BE2C (cell line): ENCODE measurements at regions not wholly inside any gene's neighbourhood (a gene's known extent, or its start where the extent isn't known, plus 50 kb on each side); places are given as distances from the start of the nearest gene placed in this dataset.

Experiments used
- DNase-seq: peaks from one replicate; pipeline ENCODE4 v3.0.0-alpha.2; 2020
- H3K27me3 ChIP-seq: fragments of 250-450 bp; sonication (Bioruptor Pico); 2 replicates; pipeline ENCODE4 v1.5.1; 2020; ENCODE audit warnings: mild to moderate bottlenecking
- H3K36me3 ChIP-seq: fragments of 250-450 bp; sonication (Bioruptor Pico); 2 replicates; pipeline ENCODE4 v1.5.1; 2020; ENCODE audit warnings: mild to moderate bottlenecking
- H3K4me1 ChIP-seq: fragments of 250-450 bp; sonication (Bioruptor Pico); 2 replicates; pipeline ENCODE4 v1.5.1; 2020
- H3K4me3 ChIP-seq: 2 replicates; pipeline ENCODE4 v1.5.1; 2011; ENCODE audit warnings: low read depth, low read length
- H3K9me3 ChIP-seq: fragments of 250-450 bp; sonication (Bioruptor Pico); 2 replicates; pipeline ENCODE4 v1.5.1; 2020
- CTCF ChIP-seq: IDR thresholded peaks from 2 replicates; pipeline ENCODE4 v1.5.1; 2012; ENCODE audit warnings: mild to moderate bottlenecking, low read depth, low read length

GRCh38 chr7:9776900-9777299 lies 1196.8 kb upstream of the PHF14 start:
- no peak for DNase-seq

GRCh38 chr7:9778367-9778766 lies 1195.3 kb upstream of the PHF14 start:
- Histone ChIP-seq H3K4me3 (no peak overlapping the region), H3K4me1 (no peaks in the 10 kb centered on the region), H3K36me3 (no peaks in the 10 kb centered on the region), H3K9me3 (no peaks in the 10 kb centered on the region), H3K27me3 (no peaks in the 10 kb centered on the region)
- no peak for TF ChIP-seq CTCF
- no peak for DNase-seq

More at GRCh38 chr7:9776900-9777299, 1196.8 kb upstream of the PHF14 start:
- H3K36me3 ChIP-seq: no peaks in the 10 kb centered on the region
- H3K9me3 ChIP-seq: no peaks in the 10 kb centered on the region
- H3K4me3 ChIP-seq: no peak overlapping the region
- no peak for TF ChIP-seq CTCF
- no peaks in the 10 kb centered on the region for H3K27me3 ChIP-seq
- H3K4me1 ChIP-seq: no peaks in the 10 kb centered on the region

- no peaks in the 10 kb centered on the region for H3K27me3 ChIP-seq
- no peaks in the 10 kb centered on the region for H3K36me3 ChIP-seq
- H3K4me3 ChIP-seq: no peak overlapping the region
- DNase-seq: no peak
- H3K9me3 ChIP-seq: no peaks in the 10 kb centered on the region
- H3K4me1 ChIP-seq: no peaks in the 10 kb centered on the region
- no peak for TF ChIP-seq CTCF
These were observed 1192.0 kb upstream of the PHF14 start for GRCh38 chr7:9781710-9782109.

GRCh38 chr7:9782275-9782674 lies 1191.4 kb upstream of the PHF14 start:
- Histone ChIP-seq H3K4me1 (no peaks in the 10 kb centered on the region), H3K36me3 (no peaks in the 10 kb centered on the region), H3K4me3 (no peak overlapping the region), H3K27me3 (no peaks in the 10 kb centered on the region), H3K9me3 (no peaks in the 10 kb centered on the region)
- no peak for TF ChIP-seq CTCF
- no peak for DNase-seq

- H3K27me3 ChIP-seq: no peaks in the 10 kb centered on the region
- H3K9me3 ChIP-seq: no peaks in the 10 kb centered on the region
- no peak for DNase-seq
- H3K4me1 ChIP-seq: no peaks in the 10 kb centered on the region
- H3K4me3 ChIP-seq: no peak overlapping the region
- H3K36me3 ChIP-seq: no peaks in the 10 kb centered on the region
- no peak for TF ChIP-seq CTCF
These were observed 1188.5 kb upstream of the PHF14 start for GRCh38 chr7:9785211-9785610.

GRCh38 chr7:9796241-9796640 lies 1177.4 kb upstream of the PHF14 start:
- no peak for TF ChIP-seq CTCF
- no peaks in the 10 kb centered on the region for H3K27me3 ChIP-seq
- H3K4me3 ChIP-seq: no peak overlapping the region
- DNase-seq: no peak
- H3K36me3 ChIP-seq: no peaks in the 10 kb centered on the region
- H3K9me3 ChIP-seq: no peaks in the 10 kb centered on the region
- peaks cover 3% of the 10 kb centered on the region; the same call in 1 of the 2 replicates for H3K4me1 ChIP-seq
